ENCODE measurements at regions not wholly inside any gene's neighbourhood (a gene's known extent, or its start where the extent isn't known, plus 50 kb on each side); places are given as distances from the start of the nearest gene placed in this dataset.

DNA sequence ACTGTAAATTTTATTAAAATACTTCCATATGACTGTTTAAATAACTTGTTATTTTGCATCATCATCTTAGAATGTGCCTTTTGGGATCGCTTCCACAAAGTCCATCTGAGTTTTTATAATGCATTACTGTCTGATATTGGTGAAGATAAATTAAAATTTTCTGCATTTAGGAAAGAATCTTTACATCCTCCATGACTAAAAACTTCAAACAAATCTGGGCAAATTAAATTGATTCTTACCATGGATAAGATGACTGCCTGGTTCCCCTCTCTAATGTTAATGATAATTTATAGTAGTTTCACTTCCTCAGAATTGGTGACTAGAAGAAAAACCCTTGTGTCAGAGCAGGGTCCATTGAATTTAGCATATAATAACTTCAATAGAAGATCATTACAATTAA lies 94.7 kb upstream of the SLC38A4 start:
- no peak overlapping the region for H3K27ac ChIP-seq

DNA sequence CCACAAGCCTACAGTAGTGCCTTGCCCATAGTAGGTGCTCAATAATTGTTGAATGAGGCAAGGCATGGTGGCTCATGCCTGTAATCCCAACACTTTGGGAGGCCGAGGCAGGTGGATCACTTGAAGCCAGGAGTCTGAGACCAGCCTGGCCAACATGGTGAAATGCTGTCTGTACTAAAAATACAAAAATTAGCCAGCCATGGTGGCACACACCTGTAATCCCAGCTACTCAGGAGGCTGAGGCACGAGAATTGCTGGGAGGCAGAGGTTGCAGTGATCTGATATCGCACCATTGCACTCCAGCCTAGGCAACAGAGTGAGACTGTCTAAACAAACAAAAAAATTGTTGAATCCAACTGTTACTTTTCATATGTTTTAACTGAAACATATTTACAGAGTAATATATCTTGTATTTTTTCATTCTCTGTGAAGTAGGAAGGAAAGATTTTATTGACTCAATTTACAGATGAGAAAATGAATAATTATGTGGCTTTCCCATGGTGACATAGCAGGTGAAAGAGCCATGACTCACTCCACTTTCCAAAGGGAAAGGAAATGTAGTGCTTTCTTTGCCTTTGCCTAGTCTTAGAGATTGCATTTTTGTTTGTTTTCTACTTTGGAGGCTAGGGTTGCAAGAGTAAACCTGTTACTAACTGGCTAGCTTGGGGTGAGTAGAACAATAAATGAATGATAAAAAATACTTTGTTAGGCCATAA lies 95.4 kb upstream of the SLC38A4 start:
- H3K36me3 ChIP-seq (ENCODE audit: control insufficient read depth, insufficient read depth, low read length), result no peaks in the 10 kb centered on the region
- H3K9me3 ChIP-seq (ENCODE audit: control insufficient read depth, low read length), result no peaks in the 10 kb centered on the region
- H3K27me3 ChIP-seq (ENCODE audit: control insufficient read depth, insufficient read depth, low read length), result no peaks in the 10 kb centered on the region
- no peak overlapping the region for H2AFZ ChIP-seq
- no peak overlapping the region for H3K9ac ChIP-seq
- H3K27ac ChIP-seq, result no peak overlapping the region
- H3K4me2 ChIP-seq (ENCODE audit: low read length), result no peak overlapping the region
- H3K4me3 ChIP-seq (ENCODE audit: low read depth, low read length), result no peak overlapping the region
- TF ChIP-seq, protein P1, sequence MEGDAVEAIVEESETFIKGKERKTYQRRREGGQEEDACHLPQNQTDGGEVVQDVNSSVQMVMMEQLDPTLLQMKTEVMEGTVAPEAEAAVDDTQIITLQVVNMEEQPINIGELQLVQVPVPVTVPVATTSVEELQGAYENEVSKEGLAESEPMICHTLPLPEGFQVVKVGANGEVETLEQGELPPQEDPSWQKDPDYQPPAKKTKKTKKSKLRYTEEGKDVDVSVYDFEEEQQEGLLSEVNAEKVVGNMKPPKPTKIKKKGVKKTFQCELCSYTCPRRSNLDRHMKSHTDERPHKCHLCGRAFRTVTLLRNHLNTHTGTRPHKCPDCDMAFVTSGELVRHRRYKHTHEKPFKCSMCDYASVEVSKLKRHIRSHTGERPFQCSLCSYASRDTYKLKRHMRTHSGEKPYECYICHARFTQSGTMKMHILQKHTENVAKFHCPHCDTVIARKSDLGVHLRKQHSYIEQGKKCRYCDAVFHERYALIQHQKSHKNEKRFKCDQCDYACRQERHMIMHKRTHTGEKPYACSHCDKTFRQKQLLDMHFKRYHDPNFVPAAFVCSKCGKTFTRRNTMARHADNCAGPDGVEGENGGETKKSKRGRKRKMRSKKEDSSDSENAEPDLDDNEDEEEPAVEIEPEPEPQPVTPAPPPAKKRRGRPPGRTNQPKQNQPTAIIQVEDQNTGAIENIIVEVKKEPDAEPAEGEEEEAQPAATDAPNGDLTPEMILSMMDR (IDR thresholded peaks at IDR 0.05), result no peak
- no peaks in the 10 kb centered on the region for H3K79me2 ChIP-seq
- H3K4me1 ChIP-seq, result peaks cover 16% of the 10 kb centered on the region

More for the DNA sequence above, 94.7 kb upstream of the SLC38A4 start:
- Histone ChIP-seq H3K36me3 (ENCODE audit: control insufficient read depth, insufficient read depth, low read length) (no peaks in the 10 kb centered on the region), H2AFZ (no peak overlapping the region), H3K4me3 (ENCODE audit: low read depth, low read length) (no peak overlapping the region), H3K9ac (no peak overlapping the region), H3K9me3 (ENCODE audit: control insufficient read depth, low read length) (no peaks in the 10 kb centered on the region), H3K4me2 (ENCODE audit: low read length) (no peak overlapping the region), H3K4me1 (peaks cover 16% of the 10 kb centered on the region), H3K27me3 (ENCODE audit: control insufficient read depth, insufficient read depth, low read length) (no peaks in the 10 kb centered on the region), H3K79me2 (no peaks in the 10 kb centered on the region)
- TF ChIP-seq, protein P1 (IDR thresholded peaks at IDR 0.05), result no peak

DNA sequence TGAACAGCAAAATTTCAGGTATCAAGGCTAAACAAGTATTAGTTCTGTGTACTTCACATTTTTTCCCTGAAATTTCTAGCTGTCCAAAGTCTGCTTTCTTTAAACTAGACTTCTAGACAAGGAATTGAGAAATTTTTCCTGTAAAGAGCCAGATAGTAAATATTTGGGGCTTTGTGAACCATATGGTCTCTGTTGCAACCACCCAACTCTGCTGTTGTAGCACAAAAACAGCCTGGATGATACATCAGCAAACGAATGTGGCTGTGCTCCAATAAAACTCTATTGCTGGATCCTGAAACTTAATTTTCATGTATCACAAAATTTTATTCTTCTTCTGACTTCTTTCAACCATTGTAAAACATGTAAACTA lies 96.0 kb upstream of the SLC38A4 start:
- TF ChIP-seq, protein P1 (IDR thresholded peaks at IDR 0.05), result no peak
- Histone ChIP-seq H3K36me3 (ENCODE audit: control insufficient read depth, insufficient read depth, low read length) (no peaks in the 10 kb centered on the region), H3K9ac (no peak overlapping the region), H3K4me2 (ENCODE audit: low read length) (no peak overlapping the region), H3K4me1 (peaks cover 16% of the 10 kb centered on the region), H3K27ac (no peak overlapping the region), H3K27me3 (ENCODE audit: control insufficient read depth, insufficient read depth, low read length) (no peaks in the 10 kb centered on the region), H2AFZ (no peak overlapping the region), H3K9me3 (ENCODE audit: control insufficient read depth, low read length) (no peaks in the 10 kb centered on the region), H3K79me2 (no peaks in the 10 kb centered on the region), H3K4me3 (ENCODE audit: low read depth, low read length) (no peak overlapping the region)

DNA sequence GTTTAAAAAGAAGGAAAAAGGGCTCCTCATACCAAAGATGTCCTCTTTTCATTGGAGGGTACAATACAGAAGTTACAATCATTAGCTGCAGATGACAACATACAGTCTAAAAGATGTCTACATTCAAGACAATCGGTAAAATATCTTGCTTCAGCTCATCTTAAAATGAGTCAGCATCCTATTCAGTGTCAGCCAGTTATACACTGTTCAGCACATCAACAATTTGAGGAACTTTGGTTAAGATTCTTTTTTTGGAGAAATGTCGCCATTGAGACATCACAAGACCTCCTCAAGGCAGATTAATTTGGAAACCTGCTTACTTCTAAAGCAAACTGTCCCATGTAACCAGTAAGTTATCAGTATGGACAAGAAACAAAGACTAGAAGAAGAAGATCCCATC lies 100.7 kb upstream of the SLC38A4 start:
- no peaks in the 10 kb centered on the region for H3K4me1 ChIP-seq
- H3K27ac ChIP-seq, result no peak overlapping the region
- H3K4me2 ChIP-seq (ENCODE audit: low read length), result no peak overlapping the region
- H3K36me3 ChIP-seq (ENCODE audit: control insufficient read depth, insufficient read depth, low read length), result no peaks in the 10 kb centered on the region
- TF ChIP-seq, protein P1 (IDR thresholded peaks at IDR 0.05), result no peak
- no peak overlapping the region for H2AFZ ChIP-seq
- no peaks in the 10 kb centered on the region for H3K27me3 ChIP-seq (ENCODE audit: control insufficient read depth, insufficient read depth, low read length)
- no peaks in the 10 kb centered on the region for H3K9me3 ChIP-seq (ENCODE audit: control insufficient read depth, low read length)
- no peak overlapping the region for H3K4me3 ChIP-seq (ENCODE audit: low read depth, low read length)
- H3K9ac ChIP-seq, result no peak overlapping the region
- no peaks in the 10 kb centered on the region for H3K79me2 ChIP-seq

DNA sequence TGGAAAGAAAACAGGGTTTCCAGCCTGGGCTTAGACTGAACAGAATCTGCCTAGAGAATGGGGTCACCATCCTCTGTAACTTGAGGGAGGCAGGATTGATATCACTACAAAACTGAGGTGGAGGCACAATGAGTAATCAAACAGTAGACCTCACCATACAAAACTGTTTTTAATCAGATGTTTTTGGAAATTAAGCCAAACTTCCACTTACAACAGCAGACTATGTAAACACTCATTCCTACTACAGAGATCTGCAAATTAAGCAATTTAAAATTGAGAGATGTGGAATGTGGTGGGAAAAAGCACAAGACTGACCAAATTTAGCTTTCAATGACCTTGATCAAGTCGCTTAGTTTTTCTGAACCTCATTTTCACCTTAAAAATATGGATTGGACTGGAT lies 104.3 kb upstream of the SLC38A4 start:
- Histone ChIP-seq H3K4me2 (ENCODE audit: low read length) (no peak overlapping the region), H3K27me3 (ENCODE audit: control insufficient read depth, insufficient read depth, low read length) (no peaks in the 10 kb centered on the region), H3K27ac (no peak overlapping the region), H3K9me3 (ENCODE audit: control insufficient read depth, low read length) (no peaks in the 10 kb centered on the region), H3K4me3 (ENCODE audit: low read depth, low read length) (no peak overlapping the region), H3K4me1 (no peaks in the 10 kb centered on the region), H3K79me2 (no peaks in the 10 kb centered on the region), H3K9ac (no peak overlapping the region), H2AFZ (no peak overlapping the region), H3K36me3 (ENCODE audit: control insufficient read depth, insufficient read depth, low read length) (no peaks in the 10 kb centered on the region)
- TF ChIP-seq, protein P1 (IDR thresholded peaks at IDR 0.05), result no peak
